ENCODE measurements at regions not wholly inside any gene's neighbourhood (a gene's known extent, or its start where the extent isn't known, plus 50 kb on each side); places are given as distances from the start of the nearest gene placed in this dataset.
"Not testable (repeated sequence)": the region's sequence is repeated elsewhere in the genome, so short reads cannot be mapped to it uniquely, and the experiment has no call there.

DNA sequence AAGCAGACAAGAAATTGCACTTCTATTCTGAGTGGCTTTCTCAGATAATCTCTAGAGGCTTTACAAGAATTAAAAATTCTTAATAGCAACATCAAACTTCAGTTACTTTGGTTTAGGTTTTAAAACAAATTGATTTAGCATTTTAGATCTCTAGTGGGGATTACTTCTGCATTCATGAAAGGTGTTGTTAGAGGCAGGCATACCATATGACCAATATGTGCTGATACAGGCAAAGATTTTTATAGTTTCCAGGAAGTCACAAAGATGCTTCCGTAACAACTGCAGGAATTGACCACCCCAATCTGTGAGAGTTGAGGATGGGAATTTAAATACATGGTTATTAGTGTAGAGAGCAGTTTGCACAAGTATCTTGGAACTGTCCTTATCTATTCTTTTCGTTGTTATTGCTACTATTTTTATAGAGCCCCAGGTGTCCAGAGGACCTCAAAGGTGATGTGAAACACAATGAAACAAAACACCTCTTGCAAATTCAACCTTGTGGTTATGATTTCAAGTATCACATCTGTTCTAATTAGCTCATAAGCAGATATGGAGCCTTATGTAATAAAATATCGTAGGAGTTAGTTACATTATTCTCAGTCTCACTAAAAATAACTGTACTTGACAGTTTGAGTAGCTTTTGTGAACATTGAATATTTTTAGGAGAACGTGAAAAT is 512.7 kb upstream of the ADGRL4 start:
- DNase-seq = no peak

DNA sequence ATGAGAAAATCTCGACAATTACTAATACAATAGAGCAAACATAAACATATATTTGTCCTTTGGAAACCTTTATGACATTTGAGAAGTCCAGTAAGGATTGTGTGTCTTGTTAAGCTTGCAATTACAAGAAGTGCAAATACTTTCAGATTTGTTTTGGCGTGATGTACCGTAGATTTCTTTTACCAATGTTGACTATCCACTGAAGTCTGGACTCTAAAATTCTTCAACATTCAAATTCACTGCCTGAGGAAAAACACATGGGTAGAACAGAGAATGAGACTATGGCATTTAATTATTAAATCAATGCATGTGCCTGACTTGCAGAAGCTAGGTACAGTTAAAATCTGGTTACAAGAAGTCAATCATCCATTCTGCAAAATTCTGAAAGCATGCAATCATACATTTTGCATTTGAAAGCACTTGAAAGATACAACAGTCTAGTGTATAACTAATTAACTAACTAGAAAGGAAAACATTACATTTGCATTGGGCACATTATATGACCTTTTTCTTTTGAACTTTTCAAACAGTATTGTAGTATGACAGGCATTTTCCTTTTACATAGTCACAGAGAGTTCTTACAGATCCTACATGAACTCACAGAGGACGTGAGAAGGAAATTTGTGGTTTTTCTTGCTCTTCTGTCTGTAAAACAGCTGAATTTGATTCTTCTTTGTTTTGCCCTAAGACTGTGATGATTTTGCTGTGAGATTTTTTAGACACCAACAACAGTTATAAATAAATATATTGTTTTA is 511.1 kb upstream of the ADGRL4 start:
- DNase-seq = no peak

DNA sequence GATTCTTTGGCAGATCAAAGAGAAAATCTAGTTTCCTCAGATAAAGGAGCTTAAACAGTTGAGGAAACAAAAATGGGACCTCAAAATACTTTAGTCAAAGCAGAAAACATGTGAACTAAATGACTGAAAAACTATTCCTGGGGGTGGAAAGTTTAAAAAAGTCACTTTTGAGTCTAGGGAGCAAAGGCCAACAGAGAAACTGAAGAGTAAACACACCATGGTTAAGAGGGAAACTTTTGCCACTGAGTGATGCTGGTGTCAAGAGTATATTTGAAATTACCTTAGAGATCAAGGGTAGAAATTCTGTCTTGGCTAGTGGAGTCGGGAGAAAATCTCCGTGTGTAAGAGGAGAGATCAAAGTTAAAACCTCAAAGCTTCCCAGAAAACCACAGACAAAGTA is 501.2 kb upstream of the ADGRL4 start:
- DNase-seq = no peak

DNA sequence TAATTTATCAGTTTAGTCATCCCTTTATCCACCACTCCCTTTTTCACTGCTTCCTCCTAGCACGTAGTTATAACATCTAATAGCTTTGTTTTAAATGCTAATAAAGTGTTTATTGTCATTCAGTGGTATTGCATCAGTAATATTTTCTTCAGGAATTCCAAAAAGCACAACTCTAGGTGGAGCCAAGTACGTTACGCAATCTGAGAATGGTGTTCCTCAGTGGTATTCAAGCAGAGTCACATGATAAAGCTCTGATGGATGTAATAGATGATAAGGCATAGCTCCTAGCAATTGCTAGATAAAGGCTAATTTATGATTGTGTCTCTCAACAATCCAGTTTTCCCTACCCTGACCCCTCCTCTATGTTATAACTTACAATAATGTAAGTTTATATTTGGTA is 494.6 kb upstream of the ADGRL4 start:
- DNase-seq = no peak

DNA sequence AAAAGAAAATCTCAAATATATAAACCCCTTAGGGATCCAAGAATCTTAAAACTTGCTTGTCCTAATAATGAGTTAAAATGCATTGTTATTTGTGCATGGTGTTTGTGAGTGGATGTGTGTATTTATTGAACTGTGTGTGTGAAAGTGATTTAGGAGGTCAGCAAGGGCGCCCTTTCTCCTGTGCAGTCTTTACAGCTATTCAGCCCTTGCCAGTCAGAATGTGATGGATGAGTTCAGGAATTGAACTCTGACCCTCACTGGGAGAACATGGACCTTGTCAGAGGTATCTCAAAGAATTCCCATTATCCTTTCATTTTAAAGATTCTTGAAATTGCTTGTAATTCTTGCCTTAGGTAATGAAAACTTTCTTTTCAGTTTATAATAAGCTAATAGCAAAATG is 493.0 kb upstream of the ADGRL4 start:
- no peak for DNase-seq

DNA sequence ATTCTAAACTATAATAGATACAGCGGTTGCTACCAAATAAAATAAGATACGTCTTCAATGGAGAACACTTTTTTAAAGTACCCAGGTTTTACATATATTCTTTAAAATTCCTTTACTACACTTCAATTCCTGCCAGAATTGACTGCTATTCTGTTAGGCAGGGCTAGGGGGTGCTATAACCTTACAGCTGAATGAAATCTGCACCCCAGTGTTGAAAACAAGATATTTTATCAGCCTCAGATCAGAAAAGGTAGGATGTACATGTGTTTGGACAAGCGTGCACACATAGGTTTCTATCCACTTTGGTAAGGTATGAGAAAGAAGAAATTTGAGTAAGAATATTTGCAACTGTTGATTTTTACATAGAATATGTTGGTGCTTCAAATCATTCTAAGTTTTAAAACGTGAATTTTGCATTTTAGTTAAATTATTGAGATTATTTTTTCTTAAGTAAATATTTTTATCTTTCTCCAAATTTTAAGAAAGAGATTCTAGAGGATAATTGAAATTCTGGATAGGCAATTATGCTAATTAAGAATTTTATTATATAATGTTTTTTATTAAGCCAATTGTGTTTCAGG is 490.8 kb upstream of the ADGRL4 start:
- DNase-seq = peak; percentile 12

DNA sequence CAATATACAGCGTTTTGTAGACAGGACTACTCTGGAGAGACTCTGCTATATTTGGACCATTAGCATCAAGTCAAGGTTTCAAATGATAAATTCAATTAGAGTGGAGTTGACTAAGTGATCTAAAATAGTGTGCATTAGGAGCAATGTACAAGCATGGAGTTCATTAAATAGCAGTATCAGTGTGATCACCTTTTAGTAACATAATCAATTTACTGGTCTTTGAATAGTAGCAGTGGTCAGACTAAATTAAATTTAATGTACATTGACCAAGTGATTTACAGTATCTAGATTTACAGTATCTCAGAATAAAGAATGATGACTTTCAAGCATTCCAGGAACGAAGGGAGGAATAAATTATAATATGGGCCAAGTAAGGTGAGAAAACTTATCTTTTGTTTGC is 489.6 kb upstream of the ADGRL4 start:
- no peak for DNase-seq

DNA sequence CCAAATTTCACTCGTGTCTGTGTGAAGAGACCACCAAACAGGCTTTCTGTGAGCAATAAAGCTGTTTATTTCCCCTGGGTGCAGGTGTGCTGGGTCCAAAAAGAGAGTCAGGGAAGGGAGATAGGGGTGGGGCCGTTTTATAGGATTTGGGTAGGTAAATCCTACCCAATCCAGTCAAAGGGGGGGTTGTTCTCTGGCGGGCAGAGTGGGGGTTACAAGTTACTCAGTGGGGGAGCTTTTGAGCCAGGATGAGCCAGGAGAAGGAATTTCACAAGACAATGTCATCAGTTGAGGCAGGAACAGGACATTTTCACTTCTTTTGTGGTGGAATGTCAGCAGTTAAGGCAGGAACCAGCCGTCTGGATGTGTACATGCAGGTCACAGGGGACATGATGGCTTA is 487.2 kb upstream of the ADGRL4 start:
- not testable (repeated sequence) for DNase-seq

DNA sequence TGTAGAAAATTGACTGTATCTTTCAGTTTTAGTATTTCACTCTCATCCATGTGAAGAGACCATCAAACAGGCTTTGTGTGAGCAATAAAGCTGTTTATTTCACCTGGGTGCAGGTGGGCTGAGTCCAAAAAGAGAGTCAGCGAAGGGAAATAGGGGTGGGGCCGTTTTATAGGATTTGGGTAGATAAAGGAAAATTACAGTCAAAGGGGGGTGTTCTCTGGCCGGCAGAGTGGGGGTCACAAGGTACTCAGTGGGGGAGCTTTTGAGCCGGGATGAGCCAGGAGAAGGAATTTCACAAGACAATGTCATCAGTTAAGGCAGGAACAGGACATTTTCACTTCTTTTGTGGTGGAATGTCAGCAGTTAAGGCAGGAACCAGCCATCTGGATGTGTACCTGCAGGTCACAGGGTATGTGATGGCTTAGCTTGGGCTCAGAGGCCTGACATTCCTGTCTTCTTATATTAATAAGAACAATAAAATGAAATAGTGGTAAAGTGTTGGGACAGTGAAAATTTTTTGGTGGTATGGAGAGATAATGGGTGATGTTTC is 482.1 kb upstream of the ADGRL4 start:
- DNase-seq = not testable (repeated sequence)

DNA sequence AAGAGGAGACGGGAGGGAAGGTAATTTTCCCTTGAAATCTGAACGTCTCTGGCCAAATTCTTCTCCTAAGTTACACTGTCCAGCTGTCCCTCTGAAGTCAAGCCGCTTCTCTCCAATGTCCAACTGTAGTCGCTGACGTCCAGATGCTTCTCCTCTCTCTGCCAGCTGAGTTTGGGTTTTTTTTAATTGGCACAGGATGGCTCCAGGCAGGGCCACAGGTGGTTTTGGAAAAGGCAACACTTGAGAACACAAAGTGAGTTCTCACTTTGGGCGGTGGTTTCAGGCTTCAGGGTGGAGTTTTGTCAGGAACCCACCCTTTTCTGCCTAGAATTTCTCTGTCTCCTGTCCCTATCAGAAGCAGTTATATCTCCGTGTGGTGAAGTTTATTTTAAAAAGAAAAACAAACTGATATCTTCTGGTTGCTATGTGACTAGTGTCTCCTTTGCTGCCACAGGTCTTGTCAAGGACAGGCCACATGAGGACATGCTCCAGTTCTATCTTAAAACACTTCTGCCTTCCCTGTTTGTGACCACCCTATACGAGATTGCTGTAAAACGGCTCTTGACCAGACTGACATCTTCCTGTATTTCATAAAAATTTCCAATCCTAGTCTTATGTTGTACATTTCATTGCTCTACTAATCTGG is 472.3 kb upstream of the ADGRL4 start:
- DNase-seq = no peak

DNA sequence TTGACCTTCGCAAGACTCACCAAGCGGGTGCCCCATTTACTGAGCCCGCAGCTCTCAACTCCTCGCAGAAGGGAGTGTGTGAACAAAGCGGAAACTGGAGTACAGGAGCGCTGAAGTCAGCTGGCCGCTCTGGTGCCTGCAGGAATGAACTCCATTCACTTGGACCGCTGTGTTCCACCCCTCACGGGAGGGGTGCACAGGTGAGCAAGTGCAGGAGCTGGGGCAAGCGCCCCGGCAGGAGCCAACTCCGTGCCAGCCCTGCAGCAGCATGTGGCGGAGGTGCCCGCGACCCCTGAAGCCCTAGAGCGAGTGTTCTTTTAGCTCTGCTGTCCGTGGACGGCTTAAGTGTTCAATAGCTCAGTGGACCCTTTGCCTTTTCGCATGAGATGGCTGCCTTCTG is 471.6 kb upstream of the ADGRL4 start:
- no peak for DNase-seq

DNA sequence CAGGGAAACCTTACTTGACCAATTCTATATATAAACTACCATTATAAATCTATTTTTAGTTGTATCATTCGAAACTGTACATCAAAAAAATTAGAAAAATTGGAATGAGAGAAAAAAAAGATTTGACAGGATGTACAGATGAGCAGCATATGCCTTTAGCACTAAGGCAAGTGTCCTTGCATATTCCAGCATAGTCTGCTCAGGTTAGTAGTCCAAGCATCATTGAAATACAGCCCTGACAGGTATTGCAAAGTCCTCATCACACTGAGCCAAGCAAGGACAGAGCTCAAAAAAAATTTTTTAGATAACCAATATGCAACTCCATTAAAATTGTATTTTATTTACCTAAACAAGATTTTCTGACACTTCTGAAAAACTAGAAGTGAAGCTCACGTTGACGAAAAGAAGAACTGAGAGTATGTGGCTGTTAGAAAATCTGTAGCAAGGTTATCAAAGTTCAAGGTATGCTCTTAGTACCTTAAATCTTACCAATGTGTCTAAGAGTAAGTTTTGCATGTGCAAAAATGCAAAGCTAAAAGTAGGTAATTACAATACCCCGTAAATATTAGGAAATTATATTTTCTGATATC is 465.6 kb upstream of the ADGRL4 start:
- DNase-seq = no peak

DNA sequence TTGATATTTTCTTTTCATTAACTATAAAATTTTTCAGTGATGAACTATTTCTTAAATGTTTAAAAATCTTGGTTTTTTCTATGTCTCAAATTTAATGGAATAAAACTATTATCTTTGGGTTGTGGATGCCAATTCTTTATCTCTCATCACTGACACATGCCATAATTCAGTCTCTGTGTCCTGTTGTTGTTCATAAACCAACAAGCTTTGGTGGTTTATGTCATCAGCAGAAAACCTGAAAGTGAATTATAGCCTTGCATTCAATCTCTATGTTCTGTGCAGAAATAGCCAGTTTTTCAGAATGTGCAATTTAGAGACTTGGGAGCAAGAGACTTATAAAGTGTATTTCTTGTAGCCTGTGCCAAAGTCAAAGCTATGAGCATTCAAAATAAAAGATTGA is 462.6 kb upstream of the ADGRL4 start:
- no peak for DNase-seq

DNA sequence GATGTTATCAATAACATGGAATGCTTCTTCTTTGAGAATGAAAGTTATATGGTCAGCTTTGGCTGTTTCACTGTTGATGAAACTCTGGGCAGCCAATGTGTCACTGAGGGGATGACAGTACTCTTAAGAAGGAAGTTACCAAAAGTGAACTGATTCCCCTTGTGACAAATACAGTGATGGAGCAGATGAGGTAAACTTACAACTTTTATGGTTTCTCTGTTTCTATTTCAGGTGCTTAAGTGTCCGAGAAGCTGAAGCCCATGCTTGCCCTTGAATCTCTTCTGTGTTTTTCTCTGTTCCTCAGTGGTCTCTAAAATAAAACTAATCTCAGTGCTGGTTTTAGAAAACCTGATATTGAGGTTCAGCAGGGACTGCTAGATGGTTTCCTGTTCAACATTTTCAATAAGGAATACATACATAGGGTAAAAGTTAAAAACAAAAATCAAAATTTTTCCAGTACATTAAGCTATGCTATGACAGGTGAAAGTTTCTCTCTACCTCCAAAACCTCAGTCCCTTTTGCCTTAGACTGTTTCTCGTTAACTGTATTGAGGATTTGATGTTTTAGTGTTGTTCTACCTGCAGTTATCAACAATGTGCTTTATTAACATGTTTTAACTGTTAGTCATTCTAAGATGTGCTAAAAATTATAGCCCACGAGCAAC is 454.4 kb upstream of the ADGRL4 start:
- no peak for DNase-seq

DNA sequence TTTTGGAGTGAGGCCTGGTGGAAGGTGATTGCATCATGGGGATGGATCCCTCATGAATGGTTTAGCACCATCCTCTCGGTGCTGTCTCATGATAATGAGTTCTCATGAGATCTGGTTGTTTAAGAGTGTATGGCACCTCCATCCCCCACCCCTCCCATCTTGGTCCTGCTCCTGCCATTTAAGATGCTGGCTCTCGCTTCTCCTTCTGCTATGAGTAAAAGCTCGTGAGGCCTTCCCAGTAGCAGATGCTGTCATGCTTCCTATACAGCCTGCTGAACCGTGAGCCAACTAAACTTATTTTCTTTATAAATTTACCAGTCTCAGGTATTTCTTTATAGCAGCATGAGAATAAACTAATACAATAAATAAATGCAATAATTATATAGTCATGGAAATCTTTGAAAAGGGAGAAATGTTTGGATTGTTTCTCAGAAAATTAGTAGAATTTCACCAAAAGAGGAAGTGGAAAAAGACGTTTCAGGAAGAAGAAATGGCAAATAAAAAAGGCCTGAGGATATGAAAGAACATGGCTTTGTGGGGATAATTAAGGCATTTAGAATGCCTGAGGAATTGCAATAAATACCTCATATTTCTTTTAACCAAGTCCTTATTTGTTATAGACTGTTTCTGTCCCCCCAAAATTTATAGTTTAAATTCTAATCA is 451.2 kb upstream of the ADGRL4 start:
- DNase-seq = no peak

DNA sequence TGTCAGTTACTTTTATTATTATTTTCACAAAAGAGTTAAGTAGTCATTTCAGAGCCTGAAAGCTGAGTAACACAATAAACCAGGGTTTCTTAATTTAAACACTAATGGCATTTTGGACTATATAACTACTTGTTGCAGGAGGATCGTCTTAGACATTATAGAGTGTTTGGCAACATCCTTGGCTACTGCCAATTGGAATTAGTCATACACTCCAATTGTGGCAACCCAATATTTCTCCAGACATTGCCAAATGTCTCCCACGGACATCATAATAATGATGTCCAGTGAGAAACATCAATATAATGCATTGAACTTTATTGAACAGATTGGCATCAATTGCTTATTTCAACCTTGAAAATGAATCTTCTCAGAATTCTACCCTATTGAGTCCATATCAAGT is 441.9 kb upstream of the ADGRL4 start:
- no peak for DNase-seq

DNA sequence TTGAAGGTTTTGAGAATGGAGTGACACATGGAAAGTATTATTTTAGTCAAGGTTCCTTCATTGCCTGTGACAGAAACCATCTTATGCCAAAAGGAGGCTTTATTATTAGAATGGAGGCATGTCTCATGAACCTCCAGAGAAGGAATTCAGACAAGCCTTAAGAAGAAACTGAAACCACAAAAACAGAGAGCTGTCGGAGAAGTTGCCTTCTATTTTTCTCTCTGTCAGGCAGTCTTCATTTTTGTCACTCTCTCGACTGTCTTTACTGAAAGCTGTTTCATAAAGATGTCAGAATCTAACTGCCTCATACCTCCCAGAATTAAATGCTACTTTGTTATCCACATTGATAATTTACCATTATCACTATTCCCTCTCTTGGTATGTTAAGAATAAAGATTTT is 434.7 kb upstream of the ADGRL4 start:
- no peak for DNase-seq

DNA sequence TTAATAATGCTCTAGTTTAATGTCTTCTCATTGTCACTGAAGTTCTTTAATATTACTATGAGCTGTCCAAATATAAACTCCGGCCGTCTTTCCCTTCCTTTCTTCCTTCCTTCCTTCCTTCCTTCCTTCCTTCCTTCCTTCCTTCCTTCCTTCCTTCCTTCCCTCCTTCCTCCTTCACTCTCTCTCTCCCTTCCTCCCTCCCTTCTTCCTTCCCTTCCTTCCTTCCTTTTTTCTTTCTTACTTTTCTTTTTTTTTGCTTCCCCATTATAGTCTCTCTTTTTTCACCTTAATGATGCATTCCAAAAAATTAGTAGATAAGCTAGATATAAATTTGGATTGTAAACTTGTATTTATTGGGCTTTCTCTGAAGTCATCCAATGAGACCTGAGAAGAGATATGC is 431.0 kb upstream of the ADGRL4 start:
- DNase-seq = no peak

DNA sequence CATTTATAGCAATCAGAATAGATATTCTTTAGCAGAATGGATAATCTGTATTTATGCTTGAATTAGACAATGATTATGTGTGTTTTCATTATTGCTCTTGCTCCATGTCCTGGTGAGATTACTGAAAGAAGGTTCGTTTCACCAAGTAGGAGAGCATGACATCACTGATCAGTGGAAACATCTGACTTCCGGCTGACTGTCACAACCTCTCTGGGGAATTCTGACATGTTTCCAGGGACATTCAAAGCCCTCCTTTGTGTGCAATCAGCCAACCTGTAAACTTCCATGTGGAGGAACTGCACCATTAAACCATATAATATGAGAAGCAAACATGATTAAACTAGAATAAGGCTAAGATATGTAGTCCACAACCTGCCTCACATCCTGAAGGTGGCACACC is 424.8 kb upstream of the ADGRL4 start:
- DNase-seq = no peak

DNA sequence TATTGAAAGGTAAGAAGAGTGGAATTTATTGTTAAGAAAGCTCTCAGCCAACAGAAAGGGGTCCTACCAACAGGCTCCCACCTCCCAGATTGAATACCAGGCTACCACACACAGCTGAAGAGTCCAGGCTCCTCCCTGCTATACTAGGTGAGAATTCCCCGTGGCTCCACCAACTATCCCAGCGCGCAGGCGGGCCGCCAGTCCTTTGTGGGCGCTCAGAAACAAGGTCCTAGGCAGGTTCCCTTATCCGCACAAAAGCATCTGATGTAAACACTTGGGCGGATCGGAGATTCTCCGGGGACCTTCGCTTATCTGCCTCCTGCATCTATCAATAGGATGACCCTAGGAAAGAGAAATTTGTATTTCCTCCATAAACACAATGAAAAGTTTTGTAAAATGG is 423.9 kb upstream of the ADGRL4 start:
- DNase-seq = no peak

DNA sequence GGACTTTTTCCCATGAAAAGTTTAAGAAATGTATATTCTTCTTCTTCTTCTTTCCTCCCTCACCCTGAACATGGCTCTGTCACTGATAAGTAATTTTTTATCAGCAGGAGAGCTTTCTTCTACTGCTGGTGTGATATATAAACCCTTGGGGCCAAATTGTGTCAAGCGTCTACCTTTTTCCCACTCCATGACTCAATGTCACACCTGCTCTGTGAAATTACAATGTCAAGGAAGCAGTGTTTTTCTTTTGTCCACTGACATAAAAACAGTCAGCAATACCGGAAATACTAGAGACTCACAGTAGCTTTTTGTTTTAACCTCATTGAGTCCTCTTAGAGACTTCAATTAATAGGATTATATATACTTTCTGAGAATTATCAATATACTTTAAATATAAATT is 416.2 kb upstream of the ADGRL4 start:
- no peak for DNase-seq

DNA sequence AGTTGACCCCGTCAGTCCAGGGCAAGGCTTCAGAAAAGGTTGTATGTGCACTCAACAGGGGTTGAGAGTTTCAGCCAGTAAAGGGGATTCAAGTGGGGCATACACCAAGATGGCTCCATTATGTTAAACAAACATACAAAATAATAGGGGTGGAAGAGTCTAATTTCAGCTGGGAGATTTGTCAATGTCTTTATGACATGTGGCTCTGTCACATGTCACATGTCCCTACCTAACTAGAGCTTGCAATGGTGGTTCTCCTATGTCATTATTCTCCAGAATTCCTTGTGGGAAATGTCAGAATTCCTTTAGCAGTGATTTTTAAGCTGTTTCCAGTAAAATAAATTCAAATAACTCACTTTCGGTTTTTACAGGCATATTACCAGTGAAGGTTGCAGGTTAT is 392.0 kb upstream of the ADGRL4 start:
- DNase-seq = no peak
